Skeletal muscle satellite cell (primary cell): ENCODE measurements at regions not wholly inside any gene's neighbourhood (a gene's known extent, or its start where the extent isn't known, plus 50 kb on each side); places are given as distances from the start of the nearest gene placed in this dataset.
A peak's percentile ranks its signal among the peaks of the same experiment; 100 is the strongest.

Experiments
- H3K27me3 ChIP-seq: 2 replicates; pipeline ENCODE4 v1.7.0; 2013; ENCODE audit warnings: low read length; ENCODE audit not compliant: control insufficient read depth, insufficient read depth
- H3K36me3 ChIP-seq: 2 replicates; pipeline ENCODE4 v1.7.0; 2013; ENCODE audit warnings: mild to moderate bottlenecking, control low read depth, low read length; ENCODE audit not compliant: insufficient read depth
- H3K4me1 ChIP-seq: 2 replicates; pipeline ENCODE4 v1.7.0; 2013; ENCODE audit warnings: low read length; ENCODE audit not compliant: control insufficient read depth, insufficient read depth
- H3K4me2 ChIP-seq: 2 replicates; pipeline ENCODE4 v1.7.0; 2013; ENCODE audit warnings: mild to moderate bottlenecking, low read length
- H3K4me3 ChIP-seq: 2 replicates; pipeline ENCODE4 v1.7.0; 2013; ENCODE audit warnings: low read length
- H3K9ac ChIP-seq: 2 replicates; pipeline ENCODE4 v1.7.0; 2013; ENCODE audit warnings: mild to moderate bottlenecking, low read depth, low read length, moderate library complexity
- H3K9me3 ChIP-seq: replicated peaks from 2 replicates; pipeline ENCODE4 v1.7.0; 2013; ENCODE audit warnings: mild to moderate bottlenecking, control low read depth, low read length

DNA sequence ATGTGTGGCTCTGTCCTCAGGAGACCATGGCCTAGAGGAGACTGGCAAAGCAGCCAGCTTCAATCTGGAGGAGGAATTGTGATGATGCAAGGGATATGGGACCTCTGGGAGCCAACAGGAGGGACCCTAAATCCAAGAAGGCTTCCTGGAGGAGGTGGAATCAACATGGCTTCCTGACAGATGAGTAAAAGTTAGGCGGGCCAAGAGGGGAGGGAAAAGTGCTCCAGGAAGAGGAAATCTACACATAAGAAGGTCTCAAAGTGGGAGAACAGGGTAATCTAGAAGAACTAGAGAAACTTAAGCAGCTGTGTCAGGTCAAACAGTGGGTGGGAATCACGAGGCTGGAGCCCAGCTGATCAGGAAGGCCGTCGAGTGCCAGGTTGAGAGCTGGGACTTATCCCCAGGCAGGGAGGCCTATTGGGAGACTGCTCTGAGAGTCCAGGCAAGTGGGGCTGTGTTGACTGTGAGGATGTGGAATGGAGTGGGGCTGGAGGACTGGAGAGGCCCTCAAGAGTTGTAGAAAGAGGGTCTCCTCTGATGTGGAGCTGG is 119.1 kb downstream of the C9orf50 start:
- Histone ChIP-seq H3K4me1 (peaks cover 26% of the 10 kb centered on the region), H3K9me3 (no peaks in the 10 kb centered on the region), H3K4me3 (no peak overlapping the region), H3K4me2 (no peak overlapping the region), H3K36me3 (no peaks in the 10 kb centered on the region), H3K27me3 (no peaks in the 10 kb centered on the region), H3K9ac (no peak overlapping the region)

DNA sequence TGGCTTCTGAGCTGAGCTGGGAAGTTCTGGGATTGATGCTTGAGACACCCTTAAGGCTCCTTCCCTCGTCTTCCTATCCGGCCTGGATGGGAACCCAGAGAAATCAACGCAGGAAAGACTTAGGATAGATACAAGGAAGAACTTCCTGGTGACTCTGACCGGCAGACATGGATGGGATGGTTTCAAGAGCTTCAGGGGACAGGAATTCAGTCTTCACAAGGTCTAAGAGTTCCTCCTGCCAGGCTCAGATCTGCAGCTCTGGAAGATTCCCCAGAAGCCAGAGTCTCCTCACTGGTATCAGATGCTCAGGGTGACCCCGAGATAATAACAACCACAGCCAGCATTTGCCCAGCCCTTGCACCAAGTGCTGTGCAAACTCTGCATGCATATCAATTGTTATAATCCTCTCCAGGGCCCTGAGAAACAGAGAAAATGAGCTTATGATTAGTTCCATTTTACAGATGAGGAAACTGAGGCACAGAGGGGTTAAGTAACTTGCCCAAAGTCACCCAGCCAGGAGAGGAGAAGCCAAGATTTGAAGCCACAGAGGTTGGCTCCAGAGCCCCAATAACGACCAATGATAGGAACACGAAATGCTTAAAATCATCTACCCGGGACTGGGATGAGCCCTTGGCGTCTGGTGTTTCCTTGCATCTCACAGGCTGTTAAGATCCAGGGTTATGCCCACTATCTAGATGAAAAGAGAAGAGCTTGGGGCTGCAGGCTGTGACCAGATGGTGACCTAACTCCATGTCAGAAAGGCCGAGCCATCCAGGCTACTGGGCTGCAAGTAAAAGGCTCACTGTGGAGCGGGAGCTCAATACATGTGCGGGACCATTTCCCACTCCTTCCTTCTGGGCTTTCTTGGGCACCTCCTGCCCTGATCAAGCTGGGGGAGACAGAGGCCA is 119.8 kb downstream of the C9orf50 start:
- peaks cover 27% of the 10 kb centered on the region for H3K4me1 ChIP-seq

DNA sequence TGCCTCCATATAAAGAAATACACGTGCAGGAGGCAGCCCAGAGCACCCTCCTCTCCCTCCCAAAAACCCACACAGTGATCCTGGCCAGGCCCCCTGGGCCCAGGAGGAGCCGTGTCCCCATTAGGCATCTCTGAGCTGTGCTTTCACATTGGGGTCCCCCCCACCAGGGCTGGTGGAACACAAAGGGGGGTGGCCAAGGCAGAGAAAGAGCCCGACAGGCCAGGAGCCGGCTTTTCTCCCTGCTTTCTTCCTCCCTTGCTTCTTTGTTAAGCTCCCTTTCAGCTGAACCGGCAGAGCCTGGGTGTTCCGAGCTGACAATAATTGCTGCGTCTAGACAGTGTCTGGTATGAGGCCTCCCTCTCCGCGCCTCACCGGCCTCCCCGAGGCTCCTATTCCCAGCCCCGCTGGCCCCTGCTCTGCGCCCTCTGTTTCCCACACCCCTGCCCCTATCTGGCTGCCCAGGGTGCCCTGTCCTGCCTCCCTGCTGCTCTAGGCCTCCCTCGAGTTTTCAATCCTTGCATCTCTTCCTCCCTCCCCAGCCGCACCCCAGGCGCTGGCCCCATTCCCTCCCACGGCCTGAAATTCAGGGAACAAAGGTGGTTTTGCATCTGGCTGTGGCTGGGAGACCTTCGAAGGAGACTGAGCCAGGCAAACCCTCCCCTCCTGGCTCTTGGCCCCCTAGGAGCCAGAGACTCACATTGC is 120.6 kb downstream of the C9orf50 start:
- no peak overlapping the region for H3K4me2 ChIP-seq
- peaks cover 35% of the 10 kb centered on the region for H3K4me1 ChIP-seq
- no peaks in the 10 kb centered on the region for H3K36me3 ChIP-seq
- no peak overlapping the region for H3K4me3 ChIP-seq
- H3K27me3 ChIP-seq, result no peaks in the 10 kb centered on the region
- no peaks in the 10 kb centered on the region for H3K9me3 ChIP-seq
- H3K9ac ChIP-seq, result no peak overlapping the region

More for the DNA sequence above, 119.8 kb downstream of the C9orf50 start:
- no peaks in the 10 kb centered on the region for H3K36me3 ChIP-seq
- no peak overlapping the region for H3K4me2 ChIP-seq
- no peak overlapping the region for H3K4me3 ChIP-seq
- H3K9ac ChIP-seq, result no peak overlapping the region
- no peaks in the 10 kb centered on the region for H3K27me3 ChIP-seq
- no peaks in the 10 kb centered on the region for H3K9me3 ChIP-seq

DNA sequence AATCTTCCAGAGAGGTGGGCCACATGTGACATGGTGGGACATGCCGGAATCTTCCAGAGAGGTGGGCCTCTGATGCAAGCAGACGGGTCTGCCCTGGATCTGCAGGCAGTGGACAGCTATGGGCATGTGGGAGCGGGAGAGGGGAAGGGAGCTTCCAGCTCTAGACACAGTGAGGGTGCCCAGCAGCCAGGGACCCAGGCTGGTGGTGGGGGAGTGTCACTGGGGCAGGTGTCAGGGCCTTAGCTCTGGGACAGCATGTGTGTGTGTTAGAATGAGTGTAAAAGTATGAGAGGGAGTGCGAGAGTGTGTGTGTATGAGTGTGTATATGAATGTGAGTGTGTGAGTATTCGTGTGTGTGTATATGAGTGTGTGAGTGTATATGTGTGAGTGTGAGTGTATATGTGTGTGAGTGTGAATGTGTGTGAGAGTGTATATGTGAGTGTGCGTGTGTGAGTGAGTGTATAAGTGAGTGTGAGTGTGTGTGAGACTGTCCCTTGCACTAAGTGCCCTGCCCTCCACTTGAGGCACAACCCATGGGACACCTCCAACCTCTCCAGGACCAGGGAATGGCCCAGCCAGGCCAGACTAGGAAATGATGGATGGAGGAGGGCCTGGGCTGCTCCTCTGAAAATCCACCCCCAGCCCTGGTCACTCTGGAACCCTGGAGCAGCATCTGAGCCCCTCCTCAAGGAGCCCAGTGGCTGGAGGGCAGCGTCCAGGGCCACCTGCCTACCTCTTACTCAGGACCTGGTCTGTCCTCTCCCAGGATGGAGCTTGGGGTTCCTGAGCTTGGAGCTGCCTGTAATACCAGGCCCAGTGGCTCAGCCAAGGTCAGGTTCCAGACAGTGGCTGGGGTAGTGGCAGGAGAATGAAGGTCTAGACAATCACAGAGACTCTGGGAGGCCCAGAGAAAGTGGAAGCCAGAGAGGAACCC is 122.2 kb downstream of the C9orf50 start:
- Histone ChIP-seq H3K4me3 (peak overlapping the region; percentile 79), H3K9ac (peak overlapping the region; percentile 91), H3K27me3 (no peaks in the 10 kb centered on the region), H3K4me2 (peak overlapping the region; percentile 92), H3K9me3 (no peaks in the 10 kb centered on the region), H3K36me3 (no peaks in the 10 kb centered on the region), H3K4me1 (peaks cover 38% of the 10 kb centered on the region)

DNA sequence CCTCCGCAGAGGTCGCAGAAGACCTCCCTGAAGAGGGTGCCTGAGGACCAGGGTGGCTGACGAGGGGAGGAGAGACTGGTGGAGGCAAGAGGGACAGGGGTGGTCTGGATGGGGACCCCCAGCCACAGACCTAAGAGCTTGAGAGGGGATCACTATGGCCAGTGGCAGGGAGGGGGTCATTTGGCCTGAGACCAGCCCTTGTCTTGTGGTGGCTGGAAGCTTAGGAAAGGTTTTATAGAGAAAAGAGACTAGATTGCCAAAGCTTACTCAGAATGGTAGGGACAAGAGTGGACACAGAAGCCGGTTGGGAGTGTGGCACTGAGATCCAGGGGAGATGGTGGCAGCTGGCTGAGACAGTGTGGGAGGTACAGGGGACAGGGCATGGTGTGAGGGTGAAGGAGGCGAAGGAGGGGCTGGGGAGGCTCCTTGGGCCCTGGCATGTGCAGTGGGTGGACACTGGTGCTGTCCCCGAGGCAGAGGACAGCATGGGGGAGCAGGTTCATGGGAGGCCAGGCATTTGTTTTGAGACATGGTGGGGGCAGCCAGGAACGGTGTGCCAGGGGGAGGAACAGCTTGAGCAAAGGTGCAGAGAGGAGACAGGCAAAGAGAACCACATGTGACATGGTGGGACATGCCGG is 123.0 kb downstream of the C9orf50 start:
- no peaks in the 10 kb centered on the region for H3K36me3 ChIP-seq
- H3K4me1 ChIP-seq, result peaks cover 36% of the 10 kb centered on the region
- H3K4me2 ChIP-seq, result peak overlapping the region; percentile 92
- no peaks in the 10 kb centered on the region for H3K9me3 ChIP-seq
- H3K4me3 ChIP-seq, result peak overlapping the region; percentile 79
- H3K27me3 ChIP-seq, result no peaks in the 10 kb centered on the region
- H3K9ac ChIP-seq, result peak overlapping the region; percentile 91

DNA sequence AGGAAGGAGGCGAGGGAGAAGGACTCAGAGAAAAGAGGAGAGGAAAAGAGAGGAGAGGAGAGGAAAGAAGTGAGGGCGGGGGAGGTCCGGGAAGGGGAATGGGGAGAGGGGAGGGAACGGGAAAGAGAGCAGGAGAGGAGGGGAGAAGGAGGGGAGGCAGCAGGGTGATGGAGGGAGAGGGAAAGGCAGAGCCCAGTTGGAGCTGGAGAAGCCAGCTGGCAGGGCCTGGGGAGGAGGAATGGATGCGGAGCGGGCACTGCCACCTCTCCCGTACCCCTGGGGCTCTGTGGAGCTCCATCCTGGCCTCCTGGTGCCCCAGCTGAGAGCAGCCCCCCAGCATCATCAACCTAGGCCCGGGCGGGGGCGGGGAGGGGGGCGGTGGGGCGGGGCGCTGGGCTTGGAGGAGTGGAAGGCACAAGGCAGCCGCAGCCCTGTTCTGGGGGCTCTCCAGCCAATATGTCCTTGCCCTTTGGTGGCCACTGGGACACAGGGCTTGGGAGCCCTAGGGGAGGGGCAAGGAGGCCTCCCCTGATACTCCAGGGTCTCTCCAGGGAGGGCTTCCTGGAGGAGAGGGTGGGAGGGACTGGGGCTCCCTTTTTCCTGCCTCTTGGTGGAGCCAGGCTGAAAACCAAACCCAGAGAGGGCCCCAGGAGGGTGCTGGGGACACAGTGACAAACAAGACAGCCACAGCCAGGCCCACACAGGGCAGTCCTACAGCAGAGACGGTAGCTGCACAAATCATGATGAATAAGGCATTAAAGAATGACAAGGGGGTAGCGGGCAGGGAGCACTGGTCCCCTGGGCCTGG is 123.7 kb downstream of the C9orf50 start:
- Histone ChIP-seq H3K36me3 (peaks cover 4% of the 10 kb centered on the region), H3K4me3 (peak overlapping the region; percentile 79), H3K4me2 (peak overlapping the region; percentile 92), H3K4me1 (peaks cover 34% of the 10 kb centered on the region), H3K9me3 (no peaks in the 10 kb centered on the region), H3K9ac (peak overlapping the region; percentile 91), H3K27me3 (no peaks in the 10 kb centered on the region)

DNA sequence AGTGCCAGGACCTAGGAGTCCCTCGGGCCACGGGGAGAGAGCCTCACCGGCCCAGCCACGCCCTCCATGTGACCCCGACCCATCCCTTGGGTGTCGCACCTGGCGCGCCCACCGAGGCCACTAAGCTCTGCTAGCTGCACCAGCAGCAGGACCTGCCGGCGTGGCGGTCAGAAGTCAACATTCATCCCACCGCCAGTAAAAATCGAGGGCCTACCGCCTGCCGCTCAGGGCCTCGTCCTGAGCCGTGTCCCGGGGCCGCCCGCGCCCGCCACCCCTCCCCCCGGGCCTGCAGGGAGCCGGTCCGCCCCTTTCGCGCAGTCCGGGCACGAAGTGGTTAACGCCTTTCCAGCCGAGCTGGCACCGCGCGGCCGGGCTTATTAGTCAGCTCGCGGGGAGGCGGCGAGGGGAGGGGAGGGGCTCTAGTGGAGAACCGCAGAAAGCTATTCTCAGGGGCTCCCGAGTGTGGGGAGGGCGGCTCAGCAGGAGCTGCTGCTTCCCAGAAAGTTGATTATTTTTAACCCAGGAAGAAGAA is 124.4 kb downstream of the C9orf50 start:
- Histone ChIP-seq H3K9me3 (no peaks in the 10 kb centered on the region), H3K27me3 (no peaks in the 10 kb centered on the region), H3K4me3 (peak overlapping the region; percentile 79), H3K4me1 (peaks cover 34% of the 10 kb centered on the region), H3K9ac (peak overlapping the region; percentile 91), H3K36me3 (peaks cover 4% of the 10 kb centered on the region), H3K4me2 (peak overlapping the region; percentile 92)

DNA sequence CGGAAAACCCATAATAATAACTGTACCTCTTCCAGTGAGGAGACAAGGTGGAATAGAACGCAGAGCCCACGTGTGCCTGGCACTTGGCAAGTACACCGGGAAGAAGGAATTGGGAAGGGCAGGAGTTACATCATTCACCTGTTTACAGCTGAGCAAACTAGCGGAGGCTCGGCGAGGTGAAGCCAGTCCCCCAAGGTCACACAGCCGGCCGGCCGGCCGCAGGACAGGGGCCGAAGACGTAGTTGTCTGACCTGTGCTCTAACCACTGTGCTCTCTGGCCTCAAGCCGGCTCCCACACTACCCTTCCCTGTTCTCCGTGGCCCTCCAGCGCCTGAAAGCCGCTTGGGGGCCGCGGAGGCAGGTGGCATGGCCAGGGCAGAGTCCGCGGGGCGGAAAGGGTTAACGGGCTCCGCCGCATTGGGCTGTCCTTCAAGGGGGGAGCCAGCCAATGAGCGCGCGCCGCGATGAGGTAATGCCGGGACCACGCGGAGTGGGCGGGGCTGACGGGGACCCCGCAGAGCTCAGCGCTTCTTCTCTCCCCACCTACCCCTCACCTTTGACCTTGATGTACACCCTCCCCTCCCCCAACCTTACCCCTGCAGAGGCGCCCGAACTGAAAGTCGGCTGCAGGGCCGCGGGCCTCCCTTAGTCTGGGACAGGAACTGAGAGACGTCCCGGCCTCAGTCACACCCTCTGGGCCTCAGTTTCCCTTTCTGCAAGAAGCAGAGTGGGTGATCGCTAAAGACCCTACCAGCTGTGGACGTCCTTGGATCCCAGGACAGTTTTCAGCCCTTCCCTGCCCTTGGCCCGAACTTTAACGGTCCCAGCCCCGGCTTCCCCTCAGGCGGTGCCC is 125.1 kb downstream of the C9orf50 start:
- Histone ChIP-seq H3K27me3 (no peaks in the 10 kb centered on the region), H3K36me3 (peaks cover 4% of the 10 kb centered on the region), H3K4me3 (peak overlapping the region; percentile 79)

DNA sequence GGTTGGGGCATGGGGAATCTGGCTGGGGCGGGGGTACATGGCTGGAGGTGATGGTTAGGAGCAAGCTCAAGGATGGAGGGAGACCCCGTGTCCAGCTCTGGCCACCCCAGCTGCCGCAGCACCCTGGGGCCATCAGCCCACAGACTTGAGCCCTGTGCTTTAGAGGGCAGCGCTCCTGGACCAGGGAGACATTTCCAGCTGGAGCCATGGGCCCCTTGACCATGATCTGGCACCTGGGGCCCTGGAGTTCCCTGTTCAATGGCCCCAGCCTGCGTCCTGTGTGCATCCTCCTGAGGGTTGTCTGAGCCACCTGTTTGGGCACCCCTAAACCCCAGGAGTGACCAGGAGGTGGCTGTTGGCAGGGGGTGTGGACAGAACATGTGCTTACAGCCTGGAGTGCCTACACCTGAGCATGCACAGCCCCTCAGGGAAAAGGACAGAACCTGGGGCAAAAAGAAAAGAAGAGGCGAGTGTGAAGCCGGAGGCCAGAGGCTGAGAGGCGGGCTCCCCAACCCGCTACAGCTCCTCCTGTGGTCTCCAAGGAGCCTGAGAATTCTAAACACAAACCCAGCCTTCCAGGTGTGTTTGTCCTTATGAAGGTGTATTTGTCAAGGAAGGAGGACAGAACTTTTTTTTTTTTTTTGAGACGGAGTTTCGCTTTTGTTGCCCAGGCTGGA is 126.7 kb downstream of the C9orf50 start:
- Histone ChIP-seq H3K4me1 (peaks cover 57% of the 10 kb centered on the region), H3K4me2 (no peak overlapping the region), H3K27me3 (no peaks in the 10 kb centered on the region), H3K9me3 (no peaks in the 10 kb centered on the region), H3K4me3 (no peak overlapping the region), H3K9ac (no peak overlapping the region), H3K36me3 (peaks cover 4% of the 10 kb centered on the region)

More for the DNA sequence above, 125.1 kb downstream of the C9orf50 start:
- Histone ChIP-seq H3K9me3 (no peaks in the 10 kb centered on the region), H3K4me1 (peaks cover 41% of the 10 kb centered on the region), H3K9ac (peak overlapping the region; percentile 91), H3K4me2 (peak overlapping the region; percentile 92)
